Neural cell (in vitro differentiated cells): ENCODE measurements at regions not wholly inside any gene's neighbourhood (a gene's known extent, or its start where the extent isn't known, plus 50 kb on each side); places are given as distances from the start of the nearest gene placed in this dataset.

Experiments used
- EP300 ChIP-seq: fragments of 450-650 bp; conservative IDR thresholded peaks from 2 replicates; pipeline ENCODE4 v1.6.1; 2014; ENCODE audit warnings: antibody characterized with exemption, mild to moderate bottlenecking, moderate library complexity; ENCODE audit not compliant: poor library complexity, severe bottlenecking
- EZH2 ChIP-seq: fragments of 200-600, 300-800 bp; shearing (Covaris generic), sonication (generic); IDR thresholded peaks from 2 replicates; pipeline ENCODE4 v1.6.1; 2014; ENCODE audit warnings: antibody characterized with exemption, low read length, borderline replicate concordance, mild to moderate bottlenecking; ENCODE audit not compliant: insufficient read depth, poor library complexity, severe bottlenecking
- MXI1 ChIP-seq: fragments of 450-650 bp; conservative IDR thresholded peaks from 2 replicates; pipeline ENCODE4 v1.6.1; 2014; ENCODE audit warnings: antibody characterized with exemption, mild to moderate bottlenecking; ENCODE audit not compliant: poor library complexity, severe bottlenecking
- POLR2AphosphoS5 ChIP-seq: IDR thresholded peaks from 2 replicates; pipeline ENCODE4 v1.6.1; 2012
- RAD21 ChIP-seq: fragments of 450-650 bp; conservative IDR thresholded peaks from 2 replicates; pipeline ENCODE4 v1.6.1; 2014; ENCODE audit warnings: antibody characterized with exemption, mild to moderate bottlenecking, moderate library complexity
- SMC3 ChIP-seq: fragments of 450-650 bp; conservative IDR thresholded peaks from 2 replicates; pipeline ENCODE4 v1.6.1; 2014; ENCODE audit warnings: antibody characterized with exemption, mild to moderate bottlenecking, moderate library complexity; ENCODE audit not compliant: poor library complexity
- TAF1 ChIP-seq: IDR thresholded peaks from 2 replicates; pipeline ENCODE4 v1.6.1; 2012; ENCODE audit warnings: low read depth
- TF ChIP-seq, protein P1 (sequence below): fragments of 450-650 bp; IDR thresholded peaks from 2 replicates; pipeline ENCODE4 v1.5.1; 2014; ENCODE audit warnings: antibody characterized with exemption, mild to moderate bottlenecking, moderate library complexity; ENCODE audit not compliant: poor library complexity, severe bottlenecking

DNA sequence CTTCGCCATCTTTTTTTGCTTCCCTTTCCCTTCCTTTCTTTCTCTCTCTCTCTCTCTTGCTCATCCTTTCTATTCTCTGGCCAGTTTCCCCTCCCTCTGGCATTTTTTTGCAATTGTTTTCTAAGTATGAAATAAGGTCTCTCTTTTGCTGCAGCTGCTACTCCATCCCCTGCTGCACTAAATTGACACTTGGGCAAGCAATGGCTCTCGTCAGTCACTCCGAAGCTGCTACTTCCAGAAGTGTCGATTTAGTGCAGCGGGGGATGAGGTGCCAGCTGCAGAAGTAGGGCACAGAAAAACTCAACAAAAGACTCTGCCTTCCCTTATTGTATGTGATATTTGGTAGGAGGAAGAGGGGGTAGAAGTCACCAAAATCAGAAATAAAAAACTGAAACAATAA lies 642.3 kb downstream of the RWDD3 start:
- TF ChIP-seq, protein P1, sequence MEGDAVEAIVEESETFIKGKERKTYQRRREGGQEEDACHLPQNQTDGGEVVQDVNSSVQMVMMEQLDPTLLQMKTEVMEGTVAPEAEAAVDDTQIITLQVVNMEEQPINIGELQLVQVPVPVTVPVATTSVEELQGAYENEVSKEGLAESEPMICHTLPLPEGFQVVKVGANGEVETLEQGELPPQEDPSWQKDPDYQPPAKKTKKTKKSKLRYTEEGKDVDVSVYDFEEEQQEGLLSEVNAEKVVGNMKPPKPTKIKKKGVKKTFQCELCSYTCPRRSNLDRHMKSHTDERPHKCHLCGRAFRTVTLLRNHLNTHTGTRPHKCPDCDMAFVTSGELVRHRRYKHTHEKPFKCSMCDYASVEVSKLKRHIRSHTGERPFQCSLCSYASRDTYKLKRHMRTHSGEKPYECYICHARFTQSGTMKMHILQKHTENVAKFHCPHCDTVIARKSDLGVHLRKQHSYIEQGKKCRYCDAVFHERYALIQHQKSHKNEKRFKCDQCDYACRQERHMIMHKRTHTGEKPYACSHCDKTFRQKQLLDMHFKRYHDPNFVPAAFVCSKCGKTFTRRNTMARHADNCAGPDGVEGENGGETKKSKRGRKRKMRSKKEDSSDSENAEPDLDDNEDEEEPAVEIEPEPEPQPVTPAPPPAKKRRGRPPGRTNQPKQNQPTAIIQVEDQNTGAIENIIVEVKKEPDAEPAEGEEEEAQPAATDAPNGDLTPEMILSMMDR: no peak
- TF ChIP-seq SMC3 (no peak), EP300 (no peak), POLR2AphosphoS5 (no peak), EZH2 (no peak), TAF1 (no peak), RAD21 (no peak), MXI1 (no peak)
